Activated T-helper 1 cell treated with anti-CD3 and anti-CD28 coated beads, Interleukin-12 subunit alpha, Interleukin-12 subunit beta, Interleukin-2, Interleukin-4 antibody, amounts not matched to agents 30 ng/mL and 10 ng/mL and 1 ng/mL, durations not matched to agents 14 hours and 24 hours and 36 hours (primary cell): ENCODE measurements at regions not wholly inside any gene's neighbourhood (a gene's known extent, or its start where the extent isn't known, plus 50 kb on each side); places are given as distances from the start of the nearest gene placed in this dataset.

Source experiments
- DNase-seq: peaks from one replicate; pipeline ENCODE4 v3.0.0; 2021; ENCODE audit warnings: low spot score
- H3K27ac Mint-ChIP-seq: one replicate; pipeline ENCODE4 v1.8.0; 2021; ENCODE audit warnings: mild to moderate bottlenecking, mixed read lengths
- H3K27me3 Mint-ChIP-seq: one replicate; pipeline ENCODE4 v1.8.0; 2022; ENCODE audit warnings: mild to moderate bottlenecking, moderate library complexity, mixed read lengths; ENCODE audit not compliant: insufficient read depth
- H3K36me3 Mint-ChIP-seq: one replicate; pipeline ENCODE4 v1.8.0; 2021; ENCODE audit warnings: low read depth, mixed read lengths
- H3K4me1 Mint-ChIP-seq: one replicate; pipeline ENCODE4 v1.8.0; 2021; ENCODE audit warnings: low read depth, mixed read lengths
- H3K4me3 Mint-ChIP-seq: one replicate; pipeline ENCODE4 v1.8.0; 2021; ENCODE audit warnings: mild to moderate bottlenecking, moderate library complexity, mixed read lengths
- H3K9me3 Mint-ChIP-seq: one replicate; pipeline ENCODE4 v1.8.0; 2021; ENCODE audit warnings: mixed read lengths
- intact Hi-C: fragments of 100-400 bp; cut with micrococcal nuclease; formaldehyde crosslinking; loops from one replicate; pipeline ENCODE4 v1.15.1; 2024

- H3K4me3 Mint-ChIP-seq = no peak overlapping the region
- H3K36me3 Mint-ChIP-seq = no peaks in the 10 kb centered on the region
- H3K27me3 Mint-ChIP-seq = no peaks in the 10 kb centered on the region
- no peak for DNase-seq
- no peaks in the 10 kb centered on the region for H3K4me1 Mint-ChIP-seq
- H3K27ac Mint-ChIP-seq = no peak overlapping the region
- H3K9me3 Mint-ChIP-seq = peaks cover under 1% of the 10 kb centered on the region
- intact Hi-C loops = no loop called here
Observed at GRCh38 chr11:81459766-81460306, 1273.8 kb downstream of the FAM181B start.

- Mint-ChIP-seq H3K36me3 (no peaks in the 10 kb centered on the region), H3K27me3 (no peaks in the 10 kb centered on the region), H3K9me3 (peaks cover 8% of the 10 kb centered on the region), H3K4me3 (no peak overlapping the region), H3K27ac (no peak overlapping the region), H3K4me1 (no peaks in the 10 kb centered on the region)
- intact Hi-C loops = no loop called here
- DNase-seq = no peak
Observed at GRCh38 chr11:81449588-81450156, 1284.0 kb downstream of the FAM181B start.

GRCh38 chr11:81444297-81444696, 1289.4 kb downstream of the FAM181B start:
- H3K27me3 Mint-ChIP-seq = no peaks in the 10 kb centered on the region
- no peak overlapping the region for H3K4me3 Mint-ChIP-seq
- no peak for DNase-seq
- no peaks in the 10 kb centered on the region for H3K4me1 Mint-ChIP-seq
- no peaks in the 10 kb centered on the region for H3K36me3 Mint-ChIP-seq
- intact Hi-C loops = no loop called here
- no peak overlapping the region for H3K27ac Mint-ChIP-seq
- H3K9me3 Mint-ChIP-seq = no peaks in the 10 kb centered on the region

GRCh38 chr11:81432333-81432732, 1301.3 kb downstream of the FAM181B start:
- Mint-ChIP-seq H3K27me3 (no peaks in the 10 kb centered on the region), H3K36me3 (no peaks in the 10 kb centered on the region), H3K4me1 (no peaks in the 10 kb centered on the region), H3K9me3 (no peaks in the 10 kb centered on the region), H3K4me3 (no peak overlapping the region), H3K27ac (no peak overlapping the region)
- no peak for DNase-seq
- intact Hi-C loops = no loop called here

- no peak for DNase-seq
- Mint-ChIP-seq H3K36me3 (no peaks in the 10 kb centered on the region), H3K4me3 (no peak overlapping the region), H3K27ac (no peak overlapping the region), H3K27me3 (no peaks in the 10 kb centered on the region), H3K4me1 (no peaks in the 10 kb centered on the region), H3K9me3 (no peaks in the 10 kb centered on the region)
- intact Hi-C loops = no loop called here
Observed at GRCh38 chr11:81424822-81425221, 1308.8 kb downstream of the FAM181B start.

GRCh38 chr11:81422402-81422801, 1311.3 kb downstream of the FAM181B start:
- intact Hi-C loops = no loop called here
- Mint-ChIP-seq H3K36me3 (no peaks in the 10 kb centered on the region), H3K27me3 (no peaks in the 10 kb centered on the region), H3K9me3 (no peaks in the 10 kb centered on the region), H3K27ac (no peak overlapping the region), H3K4me1 (no peaks in the 10 kb centered on the region), H3K4me3 (no peak overlapping the region)
- DNase-seq = no peak

- Mint-ChIP-seq H3K27ac (no peak overlapping the region), H3K27me3 (no peaks in the 10 kb centered on the region), H3K4me3 (no peak overlapping the region), H3K9me3 (no peaks in the 10 kb centered on the region), H3K36me3 (no peaks in the 10 kb centered on the region), H3K4me1 (no peaks in the 10 kb centered on the region)
- intact Hi-C loops = no loop called here
- DNase-seq = no peak
Observed at GRCh38 chr11:81421251-81421860, 1312.3 kb downstream of the FAM181B start.

GRCh38 chr11:81420668-81421250, 1312.9 kb downstream of the FAM181B start:
- H3K27me3 Mint-ChIP-seq = no peaks in the 10 kb centered on the region
- H3K27ac Mint-ChIP-seq = no peak overlapping the region
- H3K36me3 Mint-ChIP-seq = no peaks in the 10 kb centered on the region
- DNase-seq = no peak
- H3K9me3 Mint-ChIP-seq = no peaks in the 10 kb centered on the region
- intact Hi-C loops = no loop called here
- no peak overlapping the region for H3K4me3 Mint-ChIP-seq
- no peaks in the 10 kb centered on the region for H3K4me1 Mint-ChIP-seq

- H3K27me3 Mint-ChIP-seq = no peaks in the 10 kb centered on the region
- intact Hi-C loops = no loop called here
- H3K27ac Mint-ChIP-seq = no peak overlapping the region
- no peaks in the 10 kb centered on the region for H3K36me3 Mint-ChIP-seq
- H3K4me3 Mint-ChIP-seq = no peak overlapping the region
- H3K9me3 Mint-ChIP-seq = peaks cover 4% of the 10 kb centered on the region
- DNase-seq = no peak
- H3K4me1 Mint-ChIP-seq = no peaks in the 10 kb centered on the region
Observed at GRCh38 chr11:81397316-81397715, 1336.3 kb downstream of the FAM181B start.

GRCh38 chr11:81394311-81394710, 1339.4 kb downstream of the FAM181B start:
- intact Hi-C loops = no loop called here
- H3K4me3 Mint-ChIP-seq = no peak overlapping the region
- no peak for DNase-seq
- no peaks in the 10 kb centered on the region for H3K4me1 Mint-ChIP-seq
- H3K27ac Mint-ChIP-seq = no peak overlapping the region
- H3K36me3 Mint-ChIP-seq = no peaks in the 10 kb centered on the region
- no peaks in the 10 kb centered on the region for H3K27me3 Mint-ChIP-seq
- H3K9me3 Mint-ChIP-seq = peaks cover 4% of the 10 kb centered on the region

- DNase-seq = no peak
- Mint-ChIP-seq H3K4me3 (no peak overlapping the region), H3K36me3 (no peaks in the 10 kb centered on the region), H3K4me1 (no peaks in the 10 kb centered on the region), H3K9me3 (no peaks in the 10 kb centered on the region), H3K27me3 (no peaks in the 10 kb centered on the region), H3K27ac (no peak overlapping the region)
- intact Hi-C loops = no loop called here
Observed at GRCh38 chr11:81388326-81388725, 1345.3 kb downstream of the FAM181B start.

GRCh38 chr11:81380395-81380794, 1353.3 kb downstream of the FAM181B start:
- Mint-ChIP-seq H3K4me3 (no peak overlapping the region), H3K27ac (no peak overlapping the region), H3K4me1 (no peaks in the 10 kb centered on the region), H3K36me3 (no peaks in the 10 kb centered on the region), H3K9me3 (no peaks in the 10 kb centered on the region), H3K27me3 (no peaks in the 10 kb centered on the region)
- intact Hi-C loops = no loop called here
- no peak for DNase-seq

GRCh38 chr11:81377418-81377817, 1356.2 kb downstream of the FAM181B start:
- Mint-ChIP-seq H3K27me3 (no peaks in the 10 kb centered on the region), H3K4me3 (no peak overlapping the region), H3K27ac (no peak overlapping the region), H3K36me3 (no peaks in the 10 kb centered on the region), H3K9me3 (peaks cover 3% of the 10 kb centered on the region), H3K4me1 (no peaks in the 10 kb centered on the region)
- intact Hi-C loops = no loop called here
- no peak for DNase-seq
